ENCODE measurements at regions not wholly inside any gene's neighbourhood (a gene's known extent, or its start where the extent isn't known, plus 50 kb on each side); places are given as distances from the start of the nearest gene placed in this dataset.

DNA sequence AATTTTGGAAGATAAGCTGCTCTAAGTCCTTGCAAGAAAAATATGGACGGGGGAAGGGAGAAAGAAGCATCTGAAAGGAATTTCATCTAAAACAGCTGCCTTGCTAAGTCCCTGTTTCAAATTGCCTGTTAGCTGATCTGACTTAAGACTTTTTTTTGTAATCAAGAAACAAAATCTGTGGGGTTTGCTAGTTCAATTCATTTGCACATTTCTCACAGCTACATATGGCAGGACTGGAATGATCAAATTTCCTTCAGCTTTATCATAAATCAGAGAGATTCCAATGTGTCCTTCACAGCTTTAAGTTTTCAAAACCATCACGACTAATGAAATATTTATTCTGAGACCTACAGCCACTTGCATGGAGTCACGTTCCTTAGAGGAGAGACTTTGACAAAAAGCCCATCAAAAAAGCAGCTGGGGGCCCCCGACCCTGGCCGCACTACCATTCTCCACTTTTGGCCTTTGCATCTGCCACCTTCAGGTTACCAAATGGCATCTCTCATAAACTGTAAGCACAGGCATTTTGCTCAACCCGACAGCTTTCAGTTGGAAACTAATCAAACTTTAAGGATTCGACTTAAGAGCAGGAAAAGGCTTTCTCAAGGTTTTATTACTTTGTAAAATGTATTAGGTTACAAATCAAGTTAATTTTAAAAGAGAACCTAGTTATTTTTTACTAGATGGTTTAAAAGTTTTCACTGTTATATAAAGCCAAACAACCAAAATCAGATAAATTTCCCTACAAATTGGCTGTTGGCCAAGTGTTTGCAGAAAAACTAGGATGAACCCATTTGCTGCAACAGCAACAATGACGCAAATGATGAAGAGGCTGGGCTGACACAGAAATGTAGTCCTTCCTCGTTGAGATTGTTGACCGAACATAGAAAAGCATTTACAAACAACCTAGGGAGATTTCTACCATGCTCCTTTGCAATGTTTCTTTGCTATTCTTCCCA lies 100.4 kb upstream of the RND3 start:
- DNase-seq (ENCODE audit: low spot score) = no peak

GRCh38 chr2:150586858-150587257 lies 99.4 kb upstream of the RND3 start:
- DNase-seq (ENCODE audit: low spot score) = no peak

DNA sequence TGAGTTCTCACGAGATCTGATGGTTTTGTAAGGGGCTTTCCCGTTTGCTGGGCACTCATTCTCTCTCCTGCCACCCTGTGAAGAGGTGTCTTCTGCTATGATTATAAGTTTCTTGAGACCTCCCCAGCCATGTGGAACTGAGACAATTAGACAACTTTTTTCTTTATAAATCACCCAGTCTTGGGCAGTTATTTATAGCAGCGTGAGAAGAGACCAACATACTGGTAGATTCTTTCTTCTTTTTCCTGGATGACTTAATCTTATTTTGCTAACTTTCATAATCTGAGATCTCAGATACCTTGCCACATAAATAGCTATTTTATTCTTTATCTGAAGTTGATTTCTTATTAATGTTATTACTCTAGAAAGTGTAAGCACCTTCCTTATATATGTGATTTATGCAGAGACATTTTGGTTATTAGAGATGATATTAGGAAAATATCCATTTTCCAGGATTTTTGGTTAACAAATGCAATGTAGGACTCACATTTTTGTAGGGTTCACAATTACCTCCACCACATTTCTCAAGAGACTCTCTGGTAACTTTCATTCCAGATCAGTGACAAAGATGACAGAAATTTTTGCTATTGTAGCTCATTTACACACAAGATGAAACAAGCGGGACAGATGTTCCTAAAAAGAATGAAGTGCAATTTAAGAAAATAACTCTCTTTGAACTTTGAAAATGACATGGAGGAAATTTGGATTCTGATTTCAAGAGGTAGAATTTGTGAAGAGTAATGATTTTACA lies 97.9 kb upstream of the RND3 start:
- no peak for DNase-seq (ENCODE audit: low spot score)

- DNase-seq (ENCODE audit: low spot score) = no peak
Observed at GRCh38 chr2:150584081-150584480, 96.6 kb upstream of the RND3 start.

GRCh38 chr2:150581717-150582472 lies 94.4 kb upstream of the RND3 start:
- no peak for DNase-seq (ENCODE audit: low spot score)

- no peak for DNase-seq (ENCODE audit: low spot score)
Observed at GRCh38 chr2:150578481-150578880, 91.0 kb upstream of the RND3 start.

DNA sequence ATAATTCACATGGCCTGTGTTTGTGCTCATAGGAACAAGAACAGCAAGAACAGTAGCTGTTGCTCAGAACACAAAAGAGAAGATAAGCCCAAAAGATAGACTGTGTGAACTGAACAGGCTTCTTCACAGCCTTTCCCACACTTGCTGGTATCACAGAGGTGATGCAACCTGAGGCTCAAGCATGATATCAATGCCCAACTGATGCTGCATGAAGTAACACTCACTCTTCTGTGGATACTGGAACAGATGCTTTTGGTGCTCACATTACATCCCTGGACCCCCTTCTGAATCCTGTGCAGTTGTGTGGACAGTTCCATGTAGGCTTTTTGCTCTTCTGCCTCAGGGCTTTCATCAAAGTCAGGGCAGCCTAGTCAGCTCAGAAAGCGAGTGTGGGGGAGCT lies 88.4 kb upstream of the RND3 start:
- DNase-seq (ENCODE audit: low spot score) = no peak

DNA sequence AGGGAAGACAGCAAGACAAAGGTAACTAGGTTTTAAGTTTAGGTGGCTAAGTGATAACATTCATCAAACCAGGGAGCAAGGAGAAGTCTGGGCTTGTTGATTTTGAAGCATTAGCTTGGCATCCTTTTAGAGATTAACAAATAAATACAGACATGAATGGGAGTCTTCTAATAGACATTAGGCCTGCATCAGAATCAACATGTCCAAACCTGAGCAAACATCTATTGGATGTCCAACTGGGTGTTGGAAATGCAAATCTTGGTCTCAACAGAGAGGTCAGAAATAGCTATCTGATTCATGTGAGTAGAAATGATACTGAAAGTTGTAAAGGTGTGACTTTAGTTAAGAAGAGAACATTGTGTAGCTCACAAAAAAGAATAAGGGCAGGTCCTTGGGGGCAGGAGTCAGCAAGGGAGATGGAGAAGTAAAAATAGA lies 85.5 kb upstream of the RND3 start:
- no peak for DNase-seq (ENCODE audit: low spot score)

GRCh38 chr2:150572194-150572766 lies 84.8 kb upstream of the RND3 start:
- no peak for DNase-seq (ENCODE audit: low spot score)

DNA sequence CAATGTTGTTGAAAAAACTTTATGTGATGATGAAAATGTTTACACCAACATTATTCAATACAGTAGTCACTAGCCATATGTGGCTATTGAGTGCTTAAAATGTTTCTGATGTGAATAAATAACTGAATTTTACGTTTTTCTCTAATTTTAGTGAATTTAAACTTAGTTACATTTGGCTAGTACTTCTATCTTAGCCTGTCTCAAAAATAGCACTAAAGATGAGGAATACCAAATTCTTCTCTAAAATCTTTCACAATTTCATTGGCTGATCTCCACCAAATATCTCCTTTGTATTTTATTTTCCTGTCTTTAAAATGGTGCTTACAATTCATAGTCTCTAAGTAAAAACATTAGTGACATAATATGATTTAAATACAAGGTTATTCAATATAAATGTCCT lies 83.7 kb upstream of the RND3 start:
- no peak for DNase-seq (ENCODE audit: low spot score)

- DNase-seq (ENCODE audit: low spot score) = peak; percentile 71
Observed at GRCh38 chr2:150570712-150571111, 83.2 kb upstream of the RND3 start.

DNA sequence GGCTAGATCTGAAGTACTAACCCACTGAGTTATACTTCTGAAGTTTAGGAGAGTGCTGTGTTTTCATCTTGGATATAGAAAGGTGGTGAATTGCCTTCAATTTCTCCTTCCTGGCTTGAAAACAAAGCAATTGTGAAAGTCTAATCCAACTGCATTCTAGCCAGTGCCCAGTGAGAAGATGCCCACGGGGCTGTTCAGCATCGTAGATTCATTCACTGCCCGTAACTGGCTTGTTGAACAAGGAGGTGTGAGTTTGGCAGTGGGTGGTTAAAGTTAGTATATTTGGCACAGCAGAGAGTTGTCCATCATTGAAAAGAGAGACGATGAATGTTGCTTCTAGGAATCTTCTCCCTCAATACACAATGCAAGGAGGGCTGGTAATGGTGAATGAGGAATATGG lies 82.3 kb upstream of the RND3 start:
- DNase-seq (ENCODE audit: low spot score) = no peak

DNA sequence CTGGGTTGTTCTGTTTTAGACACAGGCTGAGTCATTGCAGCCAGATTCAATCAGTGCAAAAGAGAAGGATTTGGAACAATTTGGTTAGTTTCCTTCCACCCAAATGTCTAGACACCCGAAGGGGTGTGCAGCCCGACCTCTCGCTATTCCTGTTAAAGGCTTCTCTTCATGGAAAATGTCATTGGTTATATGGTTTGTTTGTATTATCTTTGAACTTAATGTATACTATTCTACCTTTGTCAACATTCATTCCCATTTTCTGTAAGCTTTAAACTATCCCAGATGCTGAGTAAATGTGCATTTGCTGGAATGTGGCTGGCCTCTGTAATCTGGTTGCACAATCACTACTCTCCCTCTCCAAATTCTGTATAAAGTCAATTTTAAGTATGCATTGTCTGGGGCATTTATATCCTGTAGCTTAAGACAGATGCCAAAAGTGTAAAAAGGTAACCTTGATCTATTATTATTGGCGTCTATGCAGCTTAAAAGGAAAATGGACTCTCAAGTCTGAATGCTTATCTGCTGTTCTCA lies 80.4 kb upstream of the RND3 start:
- DNase-seq (ENCODE audit: low spot score) = peak; percentile 31

GRCh38 chr2:150566289-150566688 lies 78.8 kb upstream of the RND3 start:
- no peak for DNase-seq (ENCODE audit: low spot score)

DNA sequence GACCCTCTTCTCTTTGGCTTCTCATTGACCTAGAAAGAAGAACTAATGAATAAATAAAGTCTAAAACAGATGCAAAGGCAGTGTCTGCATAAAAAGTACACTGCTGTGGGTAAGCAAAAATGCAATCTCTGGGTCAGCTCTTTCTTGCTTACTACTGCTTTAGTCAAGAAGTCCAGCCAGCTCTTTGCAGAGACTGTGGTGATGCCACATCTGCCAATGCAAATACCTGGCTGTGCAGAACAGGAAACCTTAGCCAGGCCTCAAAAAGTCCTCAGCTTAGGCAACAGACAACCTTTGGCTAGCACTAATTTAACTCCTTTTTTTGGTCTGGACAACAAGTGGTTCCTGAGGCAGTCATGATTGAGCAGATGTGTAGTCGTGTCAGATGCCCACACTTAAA lies 73.6 kb upstream of the RND3 start:
- no peak for DNase-seq (ENCODE audit: low spot score)

DNA sequence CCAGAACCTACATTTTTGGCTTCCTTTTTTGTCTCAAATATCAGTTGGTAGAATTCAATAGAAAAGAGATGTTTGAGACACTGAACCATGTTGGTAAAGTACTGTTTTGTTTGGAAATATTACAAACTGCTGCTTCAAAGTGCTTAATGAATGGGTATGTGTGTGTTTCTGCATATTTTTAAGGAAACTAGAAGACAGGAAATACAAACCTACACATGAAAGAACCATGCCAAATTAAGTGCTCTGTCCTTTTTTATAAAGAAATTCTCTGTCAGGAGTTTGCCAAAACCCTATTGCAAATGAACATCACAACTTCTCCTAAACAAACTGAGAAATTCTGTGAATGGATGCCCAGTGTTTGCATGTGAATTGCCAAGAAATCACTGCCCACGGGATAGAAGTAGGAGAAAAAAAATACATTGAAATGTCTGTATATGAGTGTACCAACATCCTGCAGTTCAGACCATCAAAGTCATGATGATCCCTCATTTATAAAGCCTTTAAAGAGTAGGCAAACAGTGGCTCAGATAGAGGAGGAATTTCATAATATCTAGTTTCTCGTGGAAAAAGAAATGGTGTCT lies 69.6 kb upstream of the RND3 start:
- DNase-seq (ENCODE audit: low spot score) = no peak

DNA sequence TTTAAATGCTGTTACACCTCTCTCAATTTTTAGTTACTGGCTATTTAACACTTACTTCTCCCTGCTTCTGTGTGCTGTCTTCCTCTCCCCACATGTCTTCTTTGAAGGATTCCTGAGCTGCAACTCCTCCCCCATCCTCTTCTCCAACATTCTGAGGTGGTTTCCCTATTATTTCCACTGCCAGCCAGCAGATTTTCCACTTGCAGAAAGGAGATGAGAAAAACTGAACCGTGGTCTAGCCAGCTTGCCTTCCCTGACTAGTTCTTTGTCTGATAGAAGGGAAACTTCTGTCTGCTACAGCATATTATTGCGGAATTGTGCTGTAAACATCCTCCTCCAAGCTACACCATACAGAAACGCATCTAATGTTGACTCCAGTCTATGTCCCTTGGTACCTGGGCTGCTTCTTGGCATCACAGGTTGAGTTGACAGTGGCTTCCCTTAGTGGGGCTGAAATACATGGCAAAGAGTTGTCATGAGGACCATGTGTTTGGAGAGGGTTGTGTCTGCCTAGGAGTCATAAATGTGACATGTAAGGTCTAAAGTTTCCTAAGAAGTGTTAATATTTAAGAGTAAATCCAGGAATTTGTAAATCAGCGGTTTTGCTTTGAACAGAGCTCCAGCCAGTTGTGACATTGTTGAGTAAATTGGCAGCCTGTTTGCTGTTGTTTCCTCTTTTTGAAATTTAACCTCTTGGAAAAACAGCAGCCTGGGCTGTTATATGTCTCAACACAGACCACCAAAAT lies 68.3 kb upstream of the RND3 start:
- DNase-seq (ENCODE audit: low spot score) = no peak

- no peak for DNase-seq (ENCODE audit: low spot score)
Observed at GRCh38 chr2:150554046-150554445, 66.6 kb upstream of the RND3 start.

DNA sequence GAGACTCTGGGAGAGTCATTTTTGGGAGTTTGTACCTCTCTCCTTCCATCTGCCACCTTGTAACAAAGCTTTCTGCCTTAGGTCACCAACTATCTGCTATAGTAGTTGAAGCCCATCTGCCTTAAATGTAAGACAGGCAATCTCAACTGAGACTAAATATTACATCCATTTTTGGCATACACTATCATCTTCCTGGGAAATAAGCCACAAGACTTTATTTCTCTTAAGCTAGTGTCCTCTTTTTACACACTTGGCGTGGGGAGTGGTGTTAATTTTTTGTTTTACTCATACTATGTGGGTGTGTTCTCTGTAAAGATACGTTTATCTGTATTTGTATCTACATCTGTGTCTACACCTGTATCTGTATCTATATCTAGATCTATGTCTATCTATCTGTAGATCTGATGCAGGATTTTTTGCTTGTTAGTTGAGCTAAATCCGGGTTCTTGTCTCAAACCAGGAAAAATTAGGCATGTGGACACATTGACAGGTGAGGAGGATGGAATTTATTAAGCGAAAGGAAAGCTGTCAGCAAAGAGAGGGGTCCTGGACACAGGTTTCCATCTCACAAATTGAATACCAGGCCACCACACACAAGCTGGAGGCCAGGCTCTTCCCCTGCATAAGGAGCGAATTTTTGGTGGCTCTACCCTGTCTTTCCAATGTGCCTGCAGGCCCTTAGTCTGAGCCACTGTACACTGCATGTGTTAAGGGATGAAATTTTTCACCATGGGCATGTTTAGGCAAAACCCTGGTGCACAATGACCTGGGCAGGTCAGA lies 64.8 kb upstream of the RND3 start:
- DNase-seq (ENCODE audit: low spot score) = no peak

GRCh38 chr2:150549381-150549780 lies 61.9 kb upstream of the RND3 start:
- DNase-seq (ENCODE audit: low spot score) = no peak

All from H4 (cell line).